GM12878 (cell line): ENCODE measurements at regions not wholly inside any gene's neighbourhood (a gene's known extent, or its start where the extent isn't known, plus 50 kb on each side); places are given as distances from the start of the nearest gene placed in this dataset.

ENCODE experiments used
- ATAC-seq: fragments of 200-7000 bp; cut with Tn5 transposase; 3 replicates; pipeline ENCODE4 v1.9.1; 2020; ENCODE audit warnings: mild to moderate bottlenecking, moderate library complexity
- BruUV-seq: library from RNA; stranded (reverse); fragments of 400-500 nt; replicated peaks from 2 replicates; lab custom pipeline; 2021; lab: Mats Ljungman, UMichigan
- CTCF ChIA-PET: fragments of 300-600 bp; sonication (Branson Sonifier 250); formaldehyde crosslinking; extraction: SDS; loops from one replicate; lab custom pipeline; 2021; ENCODE audit warnings: inconsistent platforms; lab: Yijun Ruan, JAX
- POLR2A ChIA-PET: fragments of 350-600 bp; formaldehyde crosslinking; extraction: SDS; loops from one replicate; lab custom pipeline; 2021; ENCODE audit warnings: inconsistent platforms; lab: Charles Lee
- RAD21 ChIA-PET: fragments of 300-600 bp; sonication (Branson Sonifier 250); formaldehyde crosslinking; loops from one replicate; lab custom pipeline; 2023; ENCODE audit warnings: antibody characterized with exemption; ENCODE audit not compliant: unreplicated experiment; lab: Charles Lee
- SMC1A ChIA-PET: fragments of 300-600 bp; sonication (Branson Sonifier 250); formaldehyde crosslinking; loops from one replicate; lab custom pipeline; 2023; ENCODE audit not compliant: unreplicated experiment, uncharacterized antibody; lab: Charles Lee
- DNase-seq: peaks from one replicate; pipeline ENCODE4 v3.0.0-alpha.2; 2011; ENCODE audit warnings: low read depth, low spot score
- FAIRE-seq: peaks from 3 replicates; lab custom pipeline; 2011; peaks lifted over from hg19 to GRCh38; lab: Jason Lieb, UNC
- H2AFZ ChIP-seq: 2 replicates; pipeline ENCODE4 v1.6.0; 2011; ENCODE audit warnings: low read depth, low read length, control low read depth; ENCODE audit not compliant: control insufficient read depth
- H3K27ac ChIP-seq: 2 replicates; pipeline ENCODE4 v1.5.1; 2011; ENCODE audit warnings: control low read depth; ENCODE audit not compliant: control insufficient read depth, insufficient read depth
- H3K27me3 ChIP-seq, 2 experiments: replicated peaks in 1 of 2; 2 replicates each; pipeline versions ENCODE4 v1.6.0 to v1.6.1; 2011; ENCODE audit warnings: low read length in 1 of 2; ENCODE audit not compliant: control insufficient read depth in 2 of 2, insufficient read depth in 2 of 2
- H3K36me3 ChIP-seq, 2 experiments: 2 replicates each; pipeline ENCODE4 v1.5.1; 2011; ENCODE audit warnings: low read length in 1 of 2; ENCODE audit not compliant: control insufficient read depth in 2 of 2, insufficient read depth in 2 of 2
- H3K4me1 ChIP-seq: 2 replicates; pipeline ENCODE4 v1.6.1; 2011; ENCODE audit warnings: mild to moderate bottlenecking, low read length, moderate library complexity, mixed read lengths; ENCODE audit not compliant: control insufficient read depth, insufficient read depth
- H3K4me2 ChIP-seq: 2 replicates; pipeline ENCODE4 v1.6.0; 2011; ENCODE audit warnings: control low read depth; ENCODE audit not compliant: control insufficient read depth, insufficient read depth
- H3K4me3 ChIP-seq: fragments of 200-600 bp; sonication (generic); 2 replicates; pipeline ENCODE4 v1.5.1; 2016
- H3K79me2 ChIP-seq: 2 replicates; pipeline ENCODE4 v1.6.0; 2011; ENCODE audit warnings: low read length; ENCODE audit not compliant: control insufficient read depth, insufficient read depth
- H3K9ac ChIP-seq: 2 replicates; pipeline ENCODE4 v1.8.0; 2011; ENCODE audit warnings: low read length, control low read depth, mixed read lengths; ENCODE audit not compliant: control insufficient read depth, insufficient read depth
- H3K9me3 ChIP-seq: replicated peaks from 3 replicates; pipeline ENCODE4 v1.5.1; 2011; ENCODE audit warnings: mild to moderate bottlenecking, low read length; ENCODE audit not compliant: control insufficient read depth, insufficient read depth
- H4K20me1 ChIP-seq: 2 replicates; pipeline ENCODE4 v1.6.0; 2011; ENCODE audit not compliant: control insufficient read depth, insufficient read depth
- BCL11A ChIP-seq: IDR thresholded peaks from 2 replicates; pipeline ENCODE4 v1.6.1; 2011; ENCODE audit warnings: low read depth, low read length
- CBX3 ChIP-seq: fragments of 200-600 bp; sonication (generic); IDR thresholded peaks from 2 replicates; pipeline ENCODE4 v1.6.1; 2016; ENCODE audit warnings: low read depth, borderline replicate concordance
- NFXL1 ChIP-seq: fragments of 450-650 bp; IDR thresholded peaks from 2 replicates; pipeline ENCODE4 v1.6.1; 2017; ENCODE audit warnings: antibody characterized with exemption, mild to moderate bottlenecking, borderline replicate concordance
- NRF1 ChIP-seq: conservative IDR thresholded peaks from 2 replicates; pipeline ENCODE4 v1.6.1; 2011; ENCODE audit warnings: mild to moderate bottlenecking, low read depth, low read length, improper control_type of control experiment
- RELA ChIP-seq: fragments of 450-650 bp; IDR thresholded peaks from 2 replicates; pipeline ENCODE4 v1.8.0; 2014; ENCODE audit warnings: borderline replicate concordance; ENCODE audit not compliant: partially characterized antibody
- RFX5 ChIP-seq: IDR thresholded peaks from 2 replicates; pipeline ENCODE4 v1.6.1; 2011; ENCODE audit warnings: low read depth, low read length, improper control_type of control experiment
- TCF3 ChIP-seq: IDR thresholded peaks from 2 replicates; pipeline ENCODE4 v1.6.1; 2012; ENCODE audit warnings: low read depth, mild to moderate bottlenecking, low read length, borderline replicate concordance; ENCODE audit not compliant: insufficient read depth
- YY1 ChIP-seq: IDR thresholded peaks from 2 replicates; pipeline ENCODE4 v1.6.1; 2011; ENCODE audit warnings: low read depth, mild to moderate bottlenecking, low read length
- WGBS: methylation state at CpG from one replicate; pipeline ENCODE4 v1.1.6; 2016; ENCODE audit warnings: low lambda C conversion rate; ENCODE audit not compliant: insufficient replicate concordance, insufficient coverage; ENCODE audit errors: missing lambda C conversion rate; 5-methylcytosine and 5-hydroxymethylcytosine counted together
- in situ Hi-C: fragments of 300-500 bp; cut with MboI; formaldehyde crosslinking; loops from 9 replicates; pipeline ENCODE4 v1.14.3; 2018; ENCODE audit warnings: mixed read lengths
- intact Hi-C: fragments of 100-400 bp; cut with micrococcal nuclease; formaldehyde crosslinking; loops from one replicate; pipeline ENCODE4 v1.14.2; 2022; ENCODE audit not compliant: unreplicated experiment
- TF ChIP-seq, protein P1 (sequence below): IDR thresholded peaks from 2 replicates; pipeline ENCODE4 v1.6.1; 2012; ENCODE audit warnings: improper control_type of control experiment, low read depth, low read length; ENCODE audit not compliant: insufficient replicate concordance
- TF ChIP-seq, protein P2 (sequence below): fragments of 450-650 bp; IDR thresholded peaks from 2 replicates; pipeline ENCODE4 v1.6.1; 2016; ENCODE audit warnings: mild to moderate bottlenecking, moderate library complexity, borderline replicate concordance
- TF ChIP-seq, protein P3 (sequence below): fragments of 450-650 bp; IDR thresholded peaks from 2 replicates; pipeline ENCODE4 v1.6.1; 2017; ENCODE audit warnings: mild to moderate bottlenecking, moderate library complexity

DNA sequence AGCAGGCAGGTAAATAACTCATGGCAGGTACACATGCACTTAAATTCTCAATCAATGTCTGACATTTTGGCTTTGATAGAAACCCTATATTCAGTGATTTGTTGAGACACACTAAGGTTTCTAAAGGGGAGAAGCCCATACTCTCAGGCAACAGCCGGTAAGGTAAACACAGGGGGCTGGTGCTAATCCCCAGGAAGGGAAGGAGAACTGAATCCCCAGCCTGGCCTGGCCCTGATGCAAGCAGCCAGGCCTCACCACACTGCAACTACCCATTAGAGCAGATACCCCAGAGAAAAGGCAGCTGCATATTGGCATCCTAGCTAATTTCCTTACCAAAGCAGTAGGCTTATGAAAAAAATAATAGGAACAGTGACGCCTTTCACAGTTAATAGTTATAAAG is 116.5 kb upstream of the LRRC7 start:
- Histone ChIP-seq H3K27ac (no peak overlapping the region), H3K79me2 (no peaks in the 10 kb centered on the region), H3K4me2 (no peak overlapping the region), H3K9me3 (no peaks in the 10 kb centered on the region), H3K27me3 (no peaks in the 10 kb centered on the region), H2AFZ (no peak overlapping the region), H3K36me3 (no peaks in the 10 kb centered on the region), H3K4me1 (no peaks in the 10 kb centered on the region), H4K20me1 (no peaks in the 10 kb centered on the region), H3K9ac (no peak overlapping the region), H3K4me3 (no peak overlapping the region)
- CTCF ChIA-PET, result no interaction called here
- no TSS peak for BruUV-seq
- no peak for DNase-seq
- no peak for ATAC-seq
- POLR2A ChIA-PET, result no interaction called here
- intact Hi-C loops (no loop called here), in situ Hi-C loops (no loop called here)
- FAIRE-seq, result no peak
- SMC1A ChIA-PET, result no interaction called here
- 0% methylated on average over 2 of the region's 2 CpGs for WGBS
- RAD21 ChIA-PET, result no interaction called here
- TF ChIP-seq, protein P1, sequence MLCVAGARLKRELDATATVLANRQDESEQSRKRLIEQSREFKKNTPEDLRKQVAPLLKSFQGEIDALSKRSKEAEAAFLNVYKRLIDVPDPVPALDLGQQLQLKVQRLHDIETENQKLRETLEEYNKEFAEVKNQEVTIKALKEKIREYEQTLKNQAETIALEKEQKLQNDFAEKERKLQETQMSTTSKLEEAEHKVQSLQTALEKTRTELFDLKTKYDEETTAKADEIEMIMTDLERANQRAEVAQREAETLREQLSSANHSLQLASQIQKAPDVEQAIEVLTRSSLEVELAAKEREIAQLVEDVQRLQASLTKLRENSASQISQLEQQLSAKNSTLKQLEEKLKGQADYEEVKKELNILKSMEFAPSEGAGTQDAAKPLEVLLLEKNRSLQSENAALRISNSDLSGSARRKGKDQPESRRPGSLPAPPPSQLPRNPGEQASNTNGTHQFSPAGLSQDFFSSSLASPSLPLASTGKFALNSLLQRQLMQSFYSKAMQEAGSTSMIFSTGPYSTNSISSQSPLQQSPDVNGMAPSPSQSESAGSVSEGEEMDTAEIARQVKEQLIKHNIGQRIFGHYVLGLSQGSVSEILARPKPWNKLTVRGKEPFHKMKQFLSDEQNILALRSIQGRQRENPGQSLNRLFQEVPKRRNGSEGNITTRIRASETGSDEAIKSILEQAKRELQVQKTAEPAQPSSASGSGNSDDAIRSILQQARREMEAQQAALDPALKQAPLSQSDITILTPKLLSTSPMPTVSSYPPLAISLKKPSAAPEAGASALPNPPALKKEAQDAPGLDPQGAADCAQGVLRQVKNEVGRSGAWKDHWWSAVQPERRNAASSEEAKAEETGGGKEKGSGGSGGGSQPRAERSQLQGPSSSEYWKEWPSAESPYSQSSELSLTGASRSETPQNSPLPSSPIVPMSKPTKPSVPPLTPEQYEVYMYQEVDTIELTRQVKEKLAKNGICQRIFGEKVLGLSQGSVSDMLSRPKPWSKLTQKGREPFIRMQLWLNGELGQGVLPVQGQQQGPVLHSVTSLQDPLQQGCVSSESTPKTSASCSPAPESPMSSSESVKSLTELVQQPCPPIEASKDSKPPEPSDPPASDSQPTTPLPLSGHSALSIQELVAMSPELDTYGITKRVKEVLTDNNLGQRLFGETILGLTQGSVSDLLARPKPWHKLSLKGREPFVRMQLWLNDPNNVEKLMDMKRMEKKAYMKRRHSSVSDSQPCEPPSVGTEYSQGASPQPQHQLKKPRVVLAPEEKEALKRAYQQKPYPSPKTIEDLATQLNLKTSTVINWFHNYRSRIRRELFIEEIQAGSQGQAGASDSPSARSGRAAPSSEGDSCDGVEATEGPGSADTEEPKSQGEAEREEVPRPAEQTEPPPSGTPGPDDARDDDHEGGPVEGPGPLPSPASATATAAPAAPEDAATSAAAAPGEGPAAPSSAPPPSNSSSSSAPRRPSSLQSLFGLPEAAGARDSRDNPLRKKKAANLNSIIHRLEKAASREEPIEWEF, result no peak
- TF ChIP-seq, protein P2, sequence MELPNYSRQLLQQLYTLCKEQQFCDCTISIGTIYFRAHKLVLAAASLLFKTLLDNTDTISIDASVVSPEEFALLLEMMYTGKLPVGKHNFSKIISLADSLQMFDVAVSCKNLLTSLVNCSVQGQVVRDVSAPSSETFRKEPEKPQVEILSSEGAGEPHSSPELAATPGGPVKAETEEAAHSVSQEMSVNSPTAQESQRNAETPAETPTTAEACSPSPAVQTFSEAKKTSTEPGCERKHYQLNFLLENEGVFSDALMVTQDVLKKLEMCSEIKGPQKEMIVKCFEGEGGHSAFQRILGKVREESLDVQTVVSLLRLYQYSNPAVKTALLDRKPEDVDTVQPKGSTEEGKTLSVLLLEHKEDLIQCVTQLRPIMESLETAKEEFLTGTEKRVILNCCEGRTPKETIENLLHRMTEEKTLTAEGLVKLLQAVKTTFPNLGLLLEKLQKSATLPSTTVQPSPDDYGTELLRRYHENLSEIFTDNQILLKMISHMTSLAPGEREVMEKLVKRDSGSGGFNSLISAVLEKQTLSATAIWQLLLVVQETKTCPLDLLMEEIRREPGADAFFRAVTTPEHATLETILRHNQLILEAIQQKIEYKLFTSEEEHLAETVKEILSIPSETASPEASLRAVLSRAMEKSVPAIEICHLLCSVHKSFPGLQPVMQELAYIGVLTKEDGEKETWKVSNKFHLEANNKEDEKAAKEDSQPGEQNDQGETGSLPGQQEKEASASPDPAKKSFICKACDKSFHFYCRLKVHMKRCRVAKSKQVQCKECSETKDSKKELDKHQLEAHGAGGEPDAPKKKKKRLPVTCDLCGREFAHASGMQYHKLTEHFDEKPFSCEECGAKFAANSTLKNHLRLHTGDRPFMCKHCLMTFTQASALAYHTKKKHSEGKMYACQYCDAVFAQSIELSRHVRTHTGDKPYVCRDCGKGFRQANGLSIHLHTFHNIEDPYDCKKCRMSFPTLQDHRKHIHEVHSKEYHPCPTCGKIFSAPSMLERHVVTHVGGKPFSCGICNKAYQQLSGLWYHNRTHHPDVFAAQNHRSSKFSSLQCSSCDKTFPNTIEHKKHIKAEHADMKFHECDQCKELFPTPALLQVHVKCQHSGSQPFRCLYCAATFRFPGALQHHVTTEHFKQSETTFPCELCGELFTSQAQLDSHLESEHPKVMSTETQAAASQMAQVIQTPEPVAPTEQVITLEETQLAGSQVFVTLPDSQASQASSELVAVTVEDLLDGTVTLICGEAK, result no peak
- no peak for TF ChIP-seq BCL11A
- no peak for TF ChIP-seq NFXL1
- no peak for TF ChIP-seq TCF3
- TF ChIP-seq YY1, result no peak
- TF ChIP-seq RELA, result no peak
- no peak for TF ChIP-seq RFX5
- TF ChIP-seq, protein P3, sequence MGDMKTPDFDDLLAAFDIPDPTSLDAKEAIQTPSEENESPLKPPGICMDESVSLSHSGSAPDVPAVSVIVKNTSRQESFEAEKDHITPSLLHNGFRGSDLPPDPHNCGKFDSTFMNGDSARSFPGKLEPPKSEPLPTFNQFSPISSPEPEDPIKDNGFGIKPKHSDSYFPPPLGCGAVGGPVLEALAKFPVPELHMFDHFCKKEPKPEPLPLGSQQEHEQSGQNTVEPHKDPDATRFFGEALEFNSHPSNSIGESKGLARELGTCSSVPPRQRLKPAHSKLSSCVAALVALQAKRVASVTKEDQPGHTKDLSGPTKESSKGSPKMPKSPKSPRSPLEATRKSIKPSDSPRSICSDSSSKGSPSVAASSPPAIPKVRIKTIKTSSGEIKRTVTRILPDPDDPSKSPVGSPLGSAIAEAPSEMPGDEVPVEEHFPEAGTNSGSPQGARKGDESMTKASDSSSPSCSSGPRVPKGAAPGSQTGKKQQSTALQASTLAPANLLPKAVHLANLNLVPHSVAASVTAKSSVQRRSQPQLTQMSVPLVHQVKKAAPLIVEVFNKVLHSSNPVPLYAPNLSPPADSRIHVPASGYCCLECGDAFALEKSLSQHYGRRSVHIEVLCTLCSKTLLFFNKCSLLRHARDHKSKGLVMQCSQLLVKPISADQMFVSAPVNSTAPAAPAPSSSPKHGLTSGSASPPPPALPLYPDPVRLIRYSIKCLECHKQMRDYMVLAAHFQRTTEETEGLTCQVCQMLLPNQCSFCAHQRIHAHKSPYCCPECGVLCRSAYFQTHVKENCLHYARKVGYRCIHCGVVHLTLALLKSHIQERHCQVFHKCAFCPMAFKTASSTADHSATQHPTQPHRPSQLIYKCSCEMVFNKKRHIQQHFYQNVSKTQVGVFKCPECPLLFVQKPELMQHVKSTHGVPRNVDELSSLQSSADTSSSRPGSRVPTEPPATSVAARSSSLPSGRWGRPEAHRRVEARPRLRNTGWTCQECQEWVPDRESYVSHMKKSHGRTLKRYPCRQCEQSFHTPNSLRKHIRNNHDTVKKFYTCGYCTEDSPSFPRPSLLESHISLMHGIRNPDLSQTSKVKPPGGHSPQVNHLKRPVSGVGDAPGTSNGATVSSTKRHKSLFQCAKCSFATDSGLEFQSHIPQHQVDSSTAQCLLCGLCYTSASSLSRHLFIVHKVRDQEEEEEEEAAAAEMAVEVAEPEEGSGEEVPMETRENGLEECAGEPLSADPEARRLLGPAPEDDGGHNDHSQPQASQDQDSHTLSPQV, result no peak
- TF ChIP-seq NRF1, result no peak
- no peak for TF ChIP-seq CBX3
